ENCODE measurements at regions not wholly inside any gene's neighbourhood (a gene's known extent, or its start where the extent isn't known, plus 50 kb on each side); places are given as distances from the start of the nearest gene placed in this dataset.
"Not testable (repeated sequence)": the region's sequence is repeated elsewhere in the genome, so short reads cannot be mapped to it uniquely, and the experiment has no call there.

- DNase-seq (ENCODE audit: low read depth): no peak
- in situ Hi-C loops (cut with HindIII; ENCODE audit: low pct_unique_long_range_greater_than_20kb, low sequenced_read_pairs): no loop called here
These were observed 82.4 kb upstream of the PRR23C start for GRCh38 chr3:139127101-139127500.

DNA sequence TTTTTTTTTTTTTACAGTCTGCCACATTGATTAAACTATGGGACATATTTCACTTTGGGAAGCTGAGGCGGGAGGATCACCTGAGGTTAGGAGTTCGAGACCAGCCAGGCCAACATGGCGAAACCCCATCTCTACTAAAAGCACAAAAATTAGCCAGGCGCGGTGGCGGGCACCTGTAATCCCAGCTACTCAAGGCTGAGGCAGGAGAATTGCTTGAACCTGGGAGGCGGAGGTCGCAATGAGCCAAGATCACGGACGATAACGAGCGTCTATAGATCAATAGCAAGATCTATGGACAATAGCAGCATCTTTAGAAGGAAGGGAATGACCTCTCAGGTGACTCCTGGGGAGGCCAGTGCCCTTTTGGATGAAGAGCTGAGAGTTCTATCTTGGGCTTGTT lies 82.9 kb upstream of the PRR23C start:
- DNase-seq (ENCODE audit: low read depth); in situ Hi-C loops (cut with HindIII; ENCODE audit: low pct_unique_long_range_greater_than_20kb, low sequenced_read_pairs): not testable (repeated sequence)

GRCh38 chr3:139128803-139129202 lies 84.1 kb upstream of the PRR23C start:
- DNase-seq (ENCODE audit: low read depth): no peak
- in situ Hi-C loops (cut with HindIII; ENCODE audit: low pct_unique_long_range_greater_than_20kb, low sequenced_read_pairs): no loop called here

GRCh38 chr3:139129892-139130291 lies 85.2 kb upstream of the PRR23C start:
- no peak for DNase-seq (ENCODE audit: low read depth)
- in situ Hi-C loops (cut with HindIII; ENCODE audit: low pct_unique_long_range_greater_than_20kb, low sequenced_read_pairs): no loop called here

DNA sequence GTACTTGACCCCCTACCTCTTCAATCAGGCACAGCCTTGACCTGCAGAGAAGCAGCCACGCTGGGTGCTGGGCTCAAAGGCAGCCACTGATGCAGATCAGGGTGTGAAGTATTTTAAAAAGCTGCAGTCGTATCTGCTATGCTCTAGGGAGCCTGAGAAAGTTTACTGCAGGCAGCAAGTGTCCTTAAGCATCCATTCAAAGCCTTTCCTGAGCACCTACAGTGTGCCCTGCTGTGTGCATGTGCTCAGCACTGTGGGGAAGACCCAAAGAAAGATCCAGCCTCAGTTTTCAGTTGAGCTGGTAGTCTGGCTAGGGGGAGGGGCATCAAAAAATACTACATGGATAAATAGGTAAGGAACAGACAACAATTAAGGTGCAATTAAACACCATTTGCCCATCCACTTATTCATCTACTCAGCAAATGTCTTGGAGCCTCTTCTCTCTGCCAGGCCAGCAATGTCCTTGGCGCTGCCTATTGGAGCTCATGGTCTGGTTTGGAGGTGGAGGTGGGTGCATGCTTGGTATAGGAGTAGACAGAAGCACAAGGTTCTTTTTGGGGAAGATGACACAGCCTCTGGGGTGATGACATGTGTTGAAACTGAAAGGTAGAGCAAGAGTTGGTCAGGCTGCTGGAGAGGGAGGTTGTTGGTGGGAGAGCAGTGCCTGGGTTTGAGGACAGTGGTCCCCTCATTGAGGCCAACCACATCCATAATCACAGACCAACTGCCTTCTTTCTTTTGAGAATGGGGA lies 85.9 kb upstream of the PRR23C start:
- in situ Hi-C loops (cut with HindIII; ENCODE audit: low pct_unique_long_range_greater_than_20kb, low sequenced_read_pairs): no loop called here
- DNase-seq (ENCODE audit: low read depth): no peak

GRCh38 chr3:139131951-139132350 lies 87.3 kb upstream of the PRR23C start:
- in situ Hi-C loops (cut with HindIII; ENCODE audit: low pct_unique_long_range_greater_than_20kb, low sequenced_read_pairs): no loop called here
- no peak for DNase-seq (ENCODE audit: low read depth)

GRCh38 chr3:139132976-139133375 lies 88.3 kb upstream of the PRR23C start:
- in situ Hi-C loops (cut with HindIII; ENCODE audit: low pct_unique_long_range_greater_than_20kb, low sequenced_read_pairs): no loop called here
- DNase-seq (ENCODE audit: low read depth): no peak

DNA sequence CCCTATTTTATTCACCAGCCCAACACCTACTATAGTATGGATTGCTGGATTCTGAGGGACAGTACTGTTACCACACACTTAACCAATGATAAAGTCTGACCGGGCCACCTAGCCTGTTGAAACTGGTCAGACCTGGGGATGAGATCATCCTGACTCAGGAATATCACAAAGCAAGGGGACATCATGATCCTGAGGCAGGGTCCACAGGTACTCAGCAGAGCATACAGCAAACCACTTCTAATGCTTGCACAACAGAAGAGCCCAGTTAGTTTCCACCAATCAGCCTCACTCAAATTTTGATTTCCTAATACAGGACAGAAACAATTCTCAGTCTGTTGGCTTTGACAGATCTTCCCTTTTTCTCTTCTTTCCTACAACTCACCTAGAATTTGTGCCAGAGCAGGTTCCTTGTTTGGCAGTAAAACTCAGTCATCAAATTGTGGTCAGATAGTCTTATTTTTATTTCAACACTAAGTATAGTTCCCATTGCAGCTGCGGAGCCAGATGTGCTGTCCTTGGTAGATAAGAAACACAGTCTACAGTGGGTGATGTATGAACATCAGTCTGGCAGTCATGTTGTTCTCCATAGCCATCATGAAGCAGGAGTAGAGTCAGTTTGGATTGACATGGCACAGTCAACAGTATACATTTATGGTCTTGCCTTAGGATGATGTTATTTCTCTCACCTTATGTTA lies 90.1 kb upstream of the PRR23C start:
- in situ Hi-C loops (cut with HindIII; ENCODE audit: low pct_unique_long_range_greater_than_20kb, low sequenced_read_pairs): no loop called here
- DNase-seq (ENCODE audit: low read depth): no peak

GRCh38 chr3:139135657-139136056 lies 91.0 kb upstream of the PRR23C start:
- in situ Hi-C loops (cut with HindIII; ENCODE audit: low pct_unique_long_range_greater_than_20kb, low sequenced_read_pairs): no loop called here
- DNase-seq (ENCODE audit: low read depth): no peak

GRCh38 chr3:139136469-139137202 lies 91.9 kb upstream of the PRR23C start:
- DNase-seq (ENCODE audit: low read depth): no peak
- in situ Hi-C loops (cut with HindIII; ENCODE audit: low pct_unique_long_range_greater_than_20kb, low sequenced_read_pairs): no loop called here

GRCh38 chr3:139140553-139140952 lies 95.9 kb upstream of the PRR23C start:
- in situ Hi-C loops (cut with HindIII; ENCODE audit: low pct_unique_long_range_greater_than_20kb, low sequenced_read_pairs): no loop called here
- no peak for DNase-seq (ENCODE audit: low read depth)

DNA sequence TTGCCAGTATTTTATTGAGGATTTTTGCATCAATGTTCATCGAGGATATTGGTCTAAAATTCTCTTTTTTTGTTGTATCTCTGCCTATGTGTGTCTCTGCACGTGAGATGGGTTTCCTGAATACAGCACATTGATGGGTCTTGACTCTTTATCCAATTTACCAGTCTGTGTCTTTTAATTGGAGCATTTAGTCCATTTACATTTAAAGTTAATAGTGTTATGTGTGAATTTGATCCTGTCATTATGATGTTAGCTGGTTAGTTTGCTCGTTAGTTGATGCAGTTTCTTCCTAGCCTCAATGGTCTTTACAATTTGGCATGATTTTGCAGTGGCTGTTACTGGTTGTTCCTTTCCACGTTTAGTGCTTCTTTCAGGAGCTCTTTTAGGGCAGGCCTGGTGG lies 101.3 kb upstream of the PRR23C start:
- DNase-seq (ENCODE audit: low read depth); in situ Hi-C loops (cut with HindIII; ENCODE audit: low pct_unique_long_range_greater_than_20kb, low sequenced_read_pairs): not testable (repeated sequence)

- in situ Hi-C loops (cut with HindIII; ENCODE audit: low pct_unique_long_range_greater_than_20kb, low sequenced_read_pairs): no loop called here
- DNase-seq (ENCODE audit: low read depth): no peak
These were observed 106.8 kb upstream of the PRR23C start for GRCh38 chr3:139151530-139151929.

DNA sequence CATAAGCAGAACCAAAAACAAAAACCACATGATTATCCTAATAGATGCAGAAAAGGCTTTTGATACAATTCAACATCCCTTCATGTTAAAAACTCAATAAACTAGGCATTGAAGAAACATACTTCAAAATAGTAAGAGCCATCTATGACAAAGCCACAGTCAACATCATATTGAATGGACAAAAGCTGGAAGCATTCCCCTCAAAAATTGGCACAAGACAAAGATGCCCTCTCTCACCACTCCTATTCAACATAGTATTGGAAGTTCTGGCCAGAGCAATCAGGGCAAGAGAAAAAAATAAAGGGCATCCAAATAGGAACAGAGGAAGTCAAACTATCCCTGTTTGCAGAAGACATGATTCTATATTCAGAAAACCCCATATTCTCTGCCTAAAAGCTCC lies 108.7 kb upstream of the PRR23C start:
- DNase-seq (ENCODE audit: low read depth); in situ Hi-C loops (cut with HindIII; ENCODE audit: low pct_unique_long_range_greater_than_20kb, low sequenced_read_pairs): not testable (repeated sequence)

DNA sequence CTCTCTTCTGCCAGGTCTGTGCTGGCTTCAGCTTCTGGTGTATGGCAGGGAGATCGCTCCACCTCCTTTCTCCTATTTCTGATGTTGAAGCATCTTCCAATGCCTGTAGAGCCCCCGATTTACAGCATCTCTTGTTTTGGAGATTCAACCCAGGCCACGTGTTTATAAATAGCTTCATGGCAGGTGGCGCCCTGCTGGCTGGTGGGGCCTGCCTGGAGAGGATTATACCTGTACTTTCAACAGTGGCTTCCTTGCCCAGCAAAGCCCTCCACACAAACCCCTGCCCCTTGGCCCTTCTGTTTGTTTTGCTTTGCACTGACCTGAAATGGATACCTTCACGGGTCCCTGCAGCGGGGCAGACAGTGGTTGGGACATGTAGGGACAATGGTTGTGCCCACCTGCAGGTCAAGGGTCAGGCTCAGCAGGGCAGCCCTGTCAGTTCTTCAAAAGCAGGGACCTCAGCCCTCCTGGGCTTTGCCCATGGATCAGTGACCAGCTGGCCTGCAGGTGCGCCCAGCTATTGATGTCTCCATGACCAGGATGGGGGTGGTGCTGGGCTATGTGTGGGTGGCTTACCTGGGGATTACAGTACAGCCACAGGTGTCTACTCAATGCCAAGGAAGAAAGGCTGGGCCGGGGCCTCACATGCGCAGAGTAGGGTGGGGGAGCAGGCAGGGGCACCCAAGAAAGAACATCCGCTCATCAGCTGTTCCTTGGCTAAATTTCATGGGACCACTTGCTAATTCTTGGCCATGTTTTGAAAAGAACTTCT lies 112.7 kb upstream of the PRR23C start:
- no peak for DNase-seq (ENCODE audit: low read depth)
- in situ Hi-C loops (cut with HindIII; ENCODE audit: low pct_unique_long_range_greater_than_20kb, low sequenced_read_pairs): no loop called here

GRCh38 chr3:139159356-139159755 lies 114.7 kb upstream of the PRR23C start:
- in situ Hi-C loops (cut with HindIII; ENCODE audit: low pct_unique_long_range_greater_than_20kb, low sequenced_read_pairs): no loop called here
- DNase-seq (ENCODE audit: low read depth): no peak

GRCh38 chr3:139173372-139174108 lies 128.8 kb upstream of the PRR23C start:
- in situ Hi-C loops (cut with HindIII; ENCODE audit: low pct_unique_long_range_greater_than_20kb, low sequenced_read_pairs): no loop called here
- no peak for DNase-seq (ENCODE audit: low read depth)

GRCh38 chr3:139180489-139180888 lies 135.8 kb upstream of the PRR23C start:
- DNase-seq (ENCODE audit: low read depth): no peak
- in situ Hi-C loops (cut with HindIII; ENCODE audit: low pct_unique_long_range_greater_than_20kb, low sequenced_read_pairs): no loop called here
